GM12878 (cell line): ENCODE measurements at regions not wholly inside any gene's neighbourhood (a gene's known extent, or its start where the extent isn't known, plus 50 kb on each side); places are given as distances from the start of the nearest gene placed in this dataset.
"Not testable (repeated sequence)": the region's sequence is repeated elsewhere in the genome, so short reads cannot be mapped to it uniquely, and the experiment has no call there.

ENCODE experiments used
- ATAC-seq: fragments of 200-7000 bp; cut with Tn5 transposase; 3 replicates; pipeline ENCODE4 v1.9.1; 2020; ENCODE audit warnings: mild to moderate bottlenecking, moderate library complexity
- BruUV-seq: library from RNA; stranded (reverse); fragments of 400-500 nt; replicated peaks from 2 replicates; lab custom pipeline; 2021; lab: Mats Ljungman, UMichigan
- CTCF ChIA-PET: fragments of 300-600 bp; sonication (Branson Sonifier 250); formaldehyde crosslinking; extraction: SDS; loops from one replicate; lab custom pipeline; 2021; ENCODE audit warnings: inconsistent platforms; lab: Yijun Ruan, JAX
- POLR2A ChIA-PET: fragments of 350-600 bp; formaldehyde crosslinking; extraction: SDS; loops from one replicate; lab custom pipeline; 2021; ENCODE audit warnings: inconsistent platforms; lab: Charles Lee
- RAD21 ChIA-PET: fragments of 300-600 bp; sonication (Branson Sonifier 250); formaldehyde crosslinking; loops from one replicate; lab custom pipeline; 2023; ENCODE audit warnings: antibody characterized with exemption; ENCODE audit not compliant: unreplicated experiment; lab: Charles Lee
- SMC1A ChIA-PET: fragments of 300-600 bp; sonication (Branson Sonifier 250); formaldehyde crosslinking; loops from one replicate; lab custom pipeline; 2023; ENCODE audit not compliant: unreplicated experiment, uncharacterized antibody; lab: Charles Lee
- DNase-seq: peaks from one replicate; pipeline ENCODE4 v3.0.0-alpha.2; 2011; ENCODE audit warnings: low read depth, low spot score
- FAIRE-seq: peaks from 3 replicates; lab custom pipeline; 2011; peaks lifted over from hg19 to GRCh38; lab: Jason Lieb, UNC
- H2AFZ ChIP-seq: 2 replicates; pipeline ENCODE4 v1.6.0; 2011; ENCODE audit warnings: low read depth, low read length, control low read depth; ENCODE audit not compliant: control insufficient read depth
- H3K27ac ChIP-seq: 2 replicates; pipeline ENCODE4 v1.5.1; 2011; ENCODE audit warnings: control low read depth; ENCODE audit not compliant: control insufficient read depth, insufficient read depth
- H3K27me3 ChIP-seq, 2 experiments: replicated peaks in 1 of 2; 2 replicates each; pipeline versions ENCODE4 v1.6.0 to v1.6.1; 2011; ENCODE audit warnings: low read length in 1 of 2; ENCODE audit not compliant: control insufficient read depth in 2 of 2, insufficient read depth in 2 of 2
- H3K36me3 ChIP-seq, 2 experiments: 2 replicates each; pipeline ENCODE4 v1.5.1; 2011; ENCODE audit warnings: low read length in 1 of 2; ENCODE audit not compliant: control insufficient read depth in 2 of 2, insufficient read depth in 2 of 2
- H3K4me1 ChIP-seq: 2 replicates; pipeline ENCODE4 v1.6.1; 2011; ENCODE audit warnings: mild to moderate bottlenecking, low read length, moderate library complexity, mixed read lengths; ENCODE audit not compliant: control insufficient read depth, insufficient read depth
- H3K4me2 ChIP-seq: 2 replicates; pipeline ENCODE4 v1.6.0; 2011; ENCODE audit warnings: control low read depth; ENCODE audit not compliant: control insufficient read depth, insufficient read depth
- H3K4me3 ChIP-seq: fragments of 200-600 bp; sonication (generic); 2 replicates; pipeline ENCODE4 v1.5.1; 2016
- H3K79me2 ChIP-seq: 2 replicates; pipeline ENCODE4 v1.6.0; 2011; ENCODE audit warnings: low read length; ENCODE audit not compliant: control insufficient read depth, insufficient read depth
- H3K9ac ChIP-seq: 2 replicates; pipeline ENCODE4 v1.8.0; 2011; ENCODE audit warnings: low read length, control low read depth, mixed read lengths; ENCODE audit not compliant: control insufficient read depth, insufficient read depth
- H3K9me3 ChIP-seq: replicated peaks from 3 replicates; pipeline ENCODE4 v1.5.1; 2011; ENCODE audit warnings: mild to moderate bottlenecking, low read length; ENCODE audit not compliant: control insufficient read depth, insufficient read depth
- H4K20me1 ChIP-seq: 2 replicates; pipeline ENCODE4 v1.6.0; 2011; ENCODE audit not compliant: control insufficient read depth, insufficient read depth
- BHLHE40 ChIP-seq, 2 experiments: fragments of 450-650 bp in 1 of 2; IDR thresholded peaks; 2 replicates each; pipeline ENCODE4 v1.6.1; 2011 to 2017; ENCODE audit warnings: low read depth in 2 of 2, borderline replicate concordance in 1 of 2, improper control_type of control experiment in 1 of 2, low read length in 1 of 2, mild to moderate bottlenecking in 1 of 2
- CHD1 ChIP-seq: IDR thresholded peaks from 2 replicates; pipeline ENCODE4 v1.6.1; 2012; ENCODE audit warnings: low read depth, low read length, improper control_type of control experiment
- CHD2 ChIP-seq: IDR thresholded peaks from 2 replicates; pipeline ENCODE4 v1.6.1; 2011; ENCODE audit warnings: low read depth, low read length, improper control_type of control experiment, borderline replicate concordance
- CREM ChIP-seq: IDR thresholded peaks from 2 replicates; pipeline ENCODE4 v1.6.1; 2014; ENCODE audit warnings: antibody characterized with exemption, low read depth
- HDAC6 ChIP-seq: fragments of 200-600 bp; sonication (generic); IDR thresholded peaks from one replicate; pipeline ENCODE4 v1.8.0; 2017; ENCODE audit warnings: antibody characterized with exemption; ENCODE audit not compliant: unreplicated experiment
- JUNB ChIP-seq: IDR thresholded peaks from 2 replicates; pipeline ENCODE4 v1.6.1; 2016; ENCODE audit warnings: antibody characterized with exemption, mild to moderate bottlenecking
- KDM1A ChIP-seq: fragments of 200-600 bp; sonication (generic); IDR thresholded peaks from 2 replicates; pipeline ENCODE4 v1.6.1; 2016; ENCODE audit warnings: borderline replicate concordance
- NFYB ChIP-seq: IDR thresholded peaks from 2 replicates; pipeline ENCODE4 v1.6.1; 2011; ENCODE audit warnings: low read depth, mild to moderate bottlenecking, low read length, improper control_type of control experiment, moderate library complexity; ENCODE audit not compliant: insufficient read depth
- POLR2AphosphoS2 ChIP-seq: IDR thresholded peaks from 2 replicates; pipeline ENCODE4 v1.6.1; 2011; ENCODE audit warnings: low read depth, mild to moderate bottlenecking, low read length, improper control_type of control experiment, moderate library complexity
- POLR2AphosphoS5 ChIP-seq: IDR thresholded peaks from 2 replicates; pipeline ENCODE4 v1.6.1; 2011; ENCODE audit warnings: mild to moderate bottlenecking, low read length, inconsistent platforms
- RAD21 ChIP-seq: IDR thresholded peaks from 2 replicates; pipeline ENCODE4 v1.6.1; 2011; ENCODE audit warnings: mild to moderate bottlenecking, low read depth, low read length, moderate library complexity; ENCODE audit not compliant: insufficient read depth
- RCOR1 ChIP-seq: conservative IDR thresholded peaks from 2 replicates; pipeline ENCODE4 v1.6.1; 2012; ENCODE audit warnings: low read depth, low read length, improper control_type of control experiment
- SUZ12 ChIP-seq: fragments of 200-600 bp; sonication (generic); IDR thresholded peaks from one replicate; pipeline ENCODE4 v1.6.1; 2018; ENCODE audit warnings: antibody characterized with exemption, mild to moderate bottlenecking; ENCODE audit not compliant: unreplicated experiment
- YY1 ChIP-seq: IDR thresholded peaks from 2 replicates; pipeline ENCODE4 v1.6.1; 2011; ENCODE audit warnings: low read depth, mild to moderate bottlenecking, low read length
- ZBTB4 ChIP-seq: fragments of 450-650 bp; formaldehyde crosslinking; IDR thresholded peaks from 2 replicates; pipeline ENCODE4 v1.4.0; 2022; ENCODE audit warnings: mild to moderate bottlenecking, moderate library complexity
- ZNF217 ChIP-seq: fragments of 450-650 bp; IDR thresholded peaks from 2 replicates; pipeline ENCODE4 v1.6.1; 2017; ENCODE audit warnings: antibody characterized with exemption, mild to moderate bottlenecking
- WGBS: methylation state at CpG from one replicate; pipeline ENCODE4 v1.1.6; 2016; ENCODE audit warnings: low lambda C conversion rate; ENCODE audit not compliant: insufficient replicate concordance, insufficient coverage; ENCODE audit errors: missing lambda C conversion rate; 5-methylcytosine and 5-hydroxymethylcytosine counted together
- in situ Hi-C: fragments of 300-500 bp; cut with MboI; formaldehyde crosslinking; loops from 9 replicates; pipeline ENCODE4 v1.14.3; 2018; ENCODE audit warnings: mixed read lengths
- intact Hi-C: fragments of 100-400 bp; cut with micrococcal nuclease; formaldehyde crosslinking; loops from one replicate; pipeline ENCODE4 v1.14.2; 2022; ENCODE audit not compliant: unreplicated experiment
- TF ChIP-seq, protein P1 (sequence below): fragments of 450-650 bp; IDR thresholded peaks from 2 replicates; pipeline ENCODE4 v1.6.1; 2017; ENCODE audit warnings: mild to moderate bottlenecking

DNA sequence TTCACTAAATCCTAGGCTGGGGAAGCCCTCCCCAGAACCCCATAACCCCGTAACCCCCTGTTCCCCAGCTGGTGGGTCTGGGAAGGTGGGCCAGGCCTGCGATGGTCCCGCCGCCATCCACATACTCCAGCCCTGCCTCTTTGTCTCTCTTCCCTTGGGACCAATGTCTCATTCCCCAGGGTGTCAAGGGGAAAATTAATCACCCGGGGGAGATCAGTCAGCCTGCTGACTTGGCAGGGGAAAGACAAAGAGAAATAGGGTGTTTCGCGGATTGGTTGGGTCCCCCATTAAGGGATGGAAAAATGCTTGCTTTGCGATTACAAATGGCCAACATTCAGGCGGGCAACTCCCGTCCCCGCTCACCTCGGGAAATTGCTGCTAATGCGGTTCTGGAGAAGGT lies 60.6 kb upstream of the LHX5 start:
- POLR2A ChIA-PET, result no interaction called here
- TF ChIP-seq RAD21, result no peak
- TF ChIP-seq ZBTB4, result no peak
- TF ChIP-seq RCOR1, result no peak
- no peak for TF ChIP-seq CHD1
- TF ChIP-seq NFYB, result no peak
- TF ChIP-seq KDM1A, result no peak
- no peak for TF ChIP-seq JUNB
- no peak for TF ChIP-seq BHLHE40 (IDR thresholded peaks at IDR 0.05; ENCODE audit: borderline replicate concordance in 1 of 2, low read depth in 2 of 2, low read length in 1 of 2)
- TF ChIP-seq, protein P1, sequence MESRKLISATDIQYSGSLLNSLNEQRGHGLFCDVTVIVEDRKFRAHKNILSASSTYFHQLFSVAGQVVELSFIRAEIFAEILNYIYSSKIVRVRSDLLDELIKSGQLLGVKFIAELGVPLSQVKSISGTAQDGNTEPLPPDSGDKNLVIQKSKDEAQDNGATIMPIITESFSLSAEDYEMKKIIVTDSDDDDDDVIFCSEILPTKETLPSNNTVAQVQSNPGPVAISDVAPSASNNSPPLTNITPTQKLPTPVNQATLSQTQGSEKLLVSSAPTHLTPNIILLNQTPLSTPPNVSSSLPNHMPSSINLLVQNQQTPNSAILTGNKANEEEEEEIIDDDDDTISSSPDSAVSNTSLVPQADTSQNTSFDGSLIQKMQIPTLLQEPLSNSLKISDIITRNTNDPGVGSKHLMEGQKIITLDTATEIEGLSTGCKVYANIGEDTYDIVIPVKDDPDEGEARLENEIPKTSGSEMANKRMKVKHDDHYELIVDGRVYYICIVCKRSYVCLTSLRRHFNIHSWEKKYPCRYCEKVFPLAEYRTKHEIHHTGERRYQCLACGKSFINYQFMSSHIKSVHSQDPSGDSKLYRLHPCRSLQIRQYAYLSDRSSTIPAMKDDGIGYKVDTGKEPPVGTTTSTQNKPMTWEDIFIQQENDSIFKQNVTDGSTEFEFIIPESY, result no peak
- no peak for TF ChIP-seq POLR2AphosphoS5
- TF ChIP-seq CREM, result no peak
- no peak for TF ChIP-seq POLR2AphosphoS2
- no peak for TF ChIP-seq CHD2
- no peak for TF ChIP-seq HDAC6
- TF ChIP-seq YY1, result no peak
- TF ChIP-seq SUZ12, result no peak
- TF ChIP-seq ZNF217, result no peak
- Histone ChIP-seq H3K9ac (no peak overlapping the region), H3K4me2 (no peak overlapping the region), H3K27me3 (0 out of 4 replicates have a peak, but pooled peaks cover 0 to 2% of the 10 kb centered on the region in 2 experiments), H3K4me1 (no peaks in the 10 kb centered on the region), H2AFZ (no peak overlapping the region), H4K20me1 (no peaks in the 10 kb centered on the region), H3K79me2 (no peaks in the 10 kb centered on the region), H3K27ac (no peak overlapping the region), H3K4me3 (no peak overlapping the region), H3K9me3 (no peaks in the 10 kb centered on the region), H3K36me3 (no peaks in the 10 kb centered on the region)
- DNase-seq (no peak), ATAC-seq (no peak), FAIRE-seq (no peak)
- SMC1A ChIA-PET, result no interaction called here
- in situ Hi-C loops (no loop called here), intact Hi-C loops (no loop called here)
- CTCF ChIA-PET, result no interaction called here
- no TSS peak for BruUV-seq
- RAD21 ChIA-PET, result no interaction called here
- WGBS, result 29% methylated on average over 13 of the region's 13 CpGs

GRCh38 chr12:113531073-113531472 lies 59.4 kb upstream of the LHX5 start:
- SMC1A ChIA-PET, H3K27me3 ChIP-seq, H3K36me3 ChIP-seq, POLR2A ChIA-PET, H4K20me1 ChIP-seq, H3K4me3 ChIP-seq, intact Hi-C loops, H3K4me2 ChIP-seq, H3K9ac ChIP-seq, H2AFZ ChIP-seq, H3K4me1 ChIP-seq, H3K79me2 ChIP-seq, in situ Hi-C loops, CTCF ChIA-PET, H3K27ac ChIP-seq, H3K9me3 ChIP-seq, DNase-seq, ATAC-seq, FAIRE-seq, RAD21 ChIA-PET, BruUV-seq: not testable (repeated sequence)
- 30% methylated on average over 3 of the region's 3 CpGs for WGBS
